Neural progenitor cell (in vitro differentiated cells): ENCODE measurements at regions not wholly inside any gene's neighbourhood (a gene's known extent, or its start where the extent isn't known, plus 50 kb on each side); places are given as distances from the start of the nearest gene placed in this dataset.

Source experiments
- DNase-seq: peaks from one replicate; pipeline ENCODE4 v3.0.0-alpha.2; 2016; ENCODE audit warnings: low spot score
- H2AFZ ChIP-seq: fragments of 200-600 bp; sonication (generic); replicated peaks from 2 replicates; pipeline ENCODE4 v1.6.1; 2016; ENCODE audit warnings: antibody characterized with exemption
- H3F3A ChIP-seq: fragments of 200-600 bp; sonication (generic); 2 replicates; pipeline ENCODE4 v1.6.1; 2016; ENCODE audit warnings: antibody characterized with exemption, low read depth
- H3K27ac ChIP-seq: fragments of 200-600 bp; sonication (generic); 2 replicates; pipeline ENCODE4 v1.5.1; 2016; ENCODE audit warnings: mild to moderate bottlenecking
- H3K27me3 ChIP-seq: fragments of 200-600 bp; sonication (generic); 2 replicates; pipeline ENCODE4 v1.6.1; 2016; ENCODE audit warnings: mild to moderate bottlenecking, moderate library complexity
- H3K36me3 ChIP-seq: fragments of 200-600 bp; sonication (generic); 2 replicates; pipeline ENCODE4 v1.5.1; 2016
- H3K4me1 ChIP-seq: fragments of 200-600 bp; sonication (generic); 2 replicates; pipeline ENCODE4 v1.6.1; 2016; ENCODE audit warnings: mixed run types
- H3K4me2 ChIP-seq: fragments of 200-600 bp; sonication (generic); 2 replicates; pipeline ENCODE4 v1.6.1; 2016
- H3K4me3 ChIP-seq: fragments of 200-600 bp; sonication (generic); 2 replicates; pipeline ENCODE4 v1.5.1; 2016
- H3K79me2 ChIP-seq: fragments of 200-600 bp; sonication (generic); 2 replicates; pipeline ENCODE4 v1.6.1; 2016; ENCODE audit warnings: low read depth
- H3K9ac ChIP-seq: fragments of 200-600 bp; sonication (generic); 2 replicates; pipeline ENCODE4 v1.6.1; 2016
- H3K9me3 ChIP-seq: fragments of 200-600 bp; sonication (generic); 2 replicates; pipeline ENCODE4 v1.5.1; 2016; ENCODE audit warnings: low read depth
- H4K20me1 ChIP-seq: fragments of 200-600 bp; sonication (generic); 2 replicates; pipeline ENCODE4 v1.6.1; 2016; ENCODE audit warnings: low read depth
- H3K27ac Mint-ChIP-seq: 3 replicates; pipeline ENCODE4 v1.8.0; 2021; ENCODE audit warnings: mixed read lengths
- H3K27me3 Mint-ChIP-seq: 2 replicates; pipeline ENCODE4 v1.8.0; 2022; ENCODE audit warnings: low read depth, mild to moderate bottlenecking, inconsistent platforms, moderate library complexity, mixed read lengths; ENCODE audit not compliant: insufficient read depth
- H3K36me3 Mint-ChIP-seq: 3 replicates; pipeline ENCODE4 v1.8.0; 2021; ENCODE audit warnings: mixed read lengths
- H3K4me1 Mint-ChIP-seq: 3 replicates; pipeline ENCODE4 v1.8.0; 2021; ENCODE audit warnings: mixed read lengths
- H3K4me3 Mint-ChIP-seq: 3 replicates; pipeline ENCODE4 v1.8.0; 2021; ENCODE audit warnings: mild to moderate bottlenecking, moderate library complexity, mixed read lengths
- H3K9me3 Mint-ChIP-seq: 3 replicates; pipeline ENCODE4 v1.8.0; 2020; ENCODE audit warnings: mixed read lengths
- CTCF ChIP-seq: fragments of 200-600 bp; sonication (generic); IDR thresholded peaks from 2 replicates; pipeline ENCODE4 v1.5.1; 2017; ENCODE audit warnings: antibody characterized with exemption, mild to moderate bottlenecking
- EZH2 ChIP-seq: fragments of 200-600 bp; sonication (generic); IDR thresholded peaks from 2 replicates; pipeline ENCODE4 v1.6.1; 2017; ENCODE audit warnings: antibody characterized with exemption, mild to moderate bottlenecking, moderate library complexity
- EZH2phosphoT487 ChIP-seq: fragments of 200-600 bp; sonication (generic); IDR thresholded peaks from 2 replicates; pipeline ENCODE4 v1.6.1; 2017; ENCODE audit warnings: antibody characterized with exemption

DNA sequence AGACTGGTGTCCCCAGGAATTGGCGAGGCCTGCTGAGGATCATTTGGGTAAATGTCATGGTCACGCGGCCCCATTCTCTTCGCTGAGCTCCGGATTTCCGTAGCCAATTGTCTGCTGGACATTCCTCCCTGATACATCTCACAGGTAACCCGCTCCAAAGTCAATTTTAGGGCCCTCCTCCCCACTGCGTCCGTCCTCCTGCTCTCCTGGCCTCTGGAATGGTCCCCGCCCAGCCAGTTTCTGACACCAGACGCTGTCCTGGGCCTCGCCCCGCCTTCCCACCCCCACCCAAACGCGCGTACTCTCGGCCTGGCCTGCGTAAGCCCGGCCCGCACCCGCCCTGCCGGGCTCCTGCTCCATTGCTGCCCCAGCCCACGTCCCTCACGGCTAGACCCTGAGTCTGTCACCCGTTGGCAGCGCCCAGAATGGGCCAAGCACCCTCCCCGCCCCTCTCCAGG is 202.0 kb downstream of the AUH start:
- Mint-ChIP-seq H3K4me3 (no peak overlapping the region), H3K27me3 (peaks cover 11% of the 10 kb centered on the region), H3K4me1 (peaks cover 18% of the 10 kb centered on the region), H3K36me3 (no peaks in the 10 kb centered on the region), H3K9me3 (no peaks in the 10 kb centered on the region), H3K27ac (no peak overlapping the region)
- H3K4me3 ChIP-seq: no peak overlapping the region
- no peaks in the 10 kb centered on the region for H3K36me3 ChIP-seq
- no peaks in the 10 kb centered on the region for H3K27me3 ChIP-seq
- no peak overlapping the region for H3K9ac ChIP-seq
- H3K79me2 ChIP-seq: no peaks in the 10 kb centered on the region
- H4K20me1 ChIP-seq: no peaks in the 10 kb centered on the region
- H3K4me1 ChIP-seq: no peaks in the 10 kb centered on the region
- no peaks in the 10 kb centered on the region for H3F3A ChIP-seq
- H3K9me3 ChIP-seq: no peaks in the 10 kb centered on the region
- H2AFZ ChIP-seq: no peak overlapping the region
- no peak overlapping the region for H3K4me2 ChIP-seq
- TF ChIP-seq EZH2 (no peak), EZH2phosphoT487 (no peak), CTCF (no peak)
- no peak overlapping the region for H3K27ac ChIP-seq
- no peak for DNase-seq

DNA sequence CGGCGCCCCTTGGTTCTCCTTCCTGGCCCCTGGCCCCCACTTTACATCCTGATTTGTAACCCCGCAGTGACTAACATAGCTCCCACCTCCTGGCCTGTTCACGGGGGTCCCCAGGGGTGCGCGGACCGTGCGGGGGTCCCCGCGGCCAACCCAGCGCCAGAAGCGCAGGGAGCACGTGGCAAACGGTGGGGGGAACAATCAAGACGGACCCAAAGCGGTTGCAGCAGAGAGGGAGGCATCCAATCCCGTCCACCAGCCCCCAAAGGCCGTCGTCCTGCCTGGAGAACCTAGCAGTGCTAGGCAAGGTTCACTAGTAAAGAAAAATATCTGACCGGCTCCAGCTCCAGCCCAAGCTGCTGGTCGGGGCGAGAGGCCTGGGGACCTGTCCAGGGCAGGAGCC is 201.5 kb downstream of the AUH start:
- H3K27ac Mint-ChIP-seq: no peak overlapping the region
- Histone ChIP-seq H3K9ac (no peak overlapping the region), H3F3A (no peaks in the 10 kb centered on the region), H3K27me3 (no peaks in the 10 kb centered on the region), H3K27ac (no peak overlapping the region), H4K20me1 (no peaks in the 10 kb centered on the region), H3K4me2 (no peak overlapping the region), H3K9me3 (no peaks in the 10 kb centered on the region), H3K4me3 (no peak overlapping the region), H3K36me3 (no peaks in the 10 kb centered on the region), H3K79me2 (no peaks in the 10 kb centered on the region), H2AFZ (no peak overlapping the region), H3K4me1 (no peaks in the 10 kb centered on the region)
- no peak for DNase-seq
- no peak overlapping the region for H3K4me3 Mint-ChIP-seq
- peaks cover 18% of the 10 kb centered on the region for H3K4me1 Mint-ChIP-seq
- H3K27me3 Mint-ChIP-seq: peaks cover 11% of the 10 kb centered on the region
- TF ChIP-seq CTCF (no peak), EZH2phosphoT487 (no peak), EZH2 (no peak)
- no peaks in the 10 kb centered on the region for H3K36me3 Mint-ChIP-seq
- H3K9me3 Mint-ChIP-seq: no peaks in the 10 kb centered on the region

GRCh38 chr9:91160599-91161464 is 200.9 kb downstream of the AUH start:
- Histone ChIP-seq H3K9me3 (no peaks in the 10 kb centered on the region), H3K9ac (no peak overlapping the region), H3K4me2 (no peak overlapping the region), H3K4me3 (no peak overlapping the region), H3K4me1 (no peaks in the 10 kb centered on the region), H3K79me2 (no peaks in the 10 kb centered on the region), H2AFZ (no peak overlapping the region), H4K20me1 (no peaks in the 10 kb centered on the region), H3F3A (no peaks in the 10 kb centered on the region), H3K36me3 (no peaks in the 10 kb centered on the region), H3K27ac (no peak overlapping the region), H3K27me3 (no peaks in the 10 kb centered on the region)
- TF ChIP-seq EZH2: no peak
- TF ChIP-seq EZH2phosphoT487: no peak
- no peak for TF ChIP-seq CTCF
- DNase-seq: no peak
- no peak overlapping the region for H3K27ac Mint-ChIP-seq
- no peaks in the 10 kb centered on the region for H3K9me3 Mint-ChIP-seq
- peaks cover 11% of the 10 kb centered on the region for H3K27me3 Mint-ChIP-seq
- no peak overlapping the region for H3K4me3 Mint-ChIP-seq
- H3K4me1 Mint-ChIP-seq: peaks cover 18% of the 10 kb centered on the region
- no peaks in the 10 kb centered on the region for H3K36me3 Mint-ChIP-seq
